SH-SY5Y (cell line): ENCODE measurements at regions not wholly inside any gene's neighbourhood (a gene's known extent, or its start where the extent isn't known, plus 50 kb on each side); places are given as distances from the start of the nearest gene placed in this dataset.

Experiments
- GATA2 ChIP-seq: IDR thresholded peaks from 2 replicates; pipeline ENCODE4 v1.6.1; 2011; ENCODE audit warnings: mild to moderate bottlenecking, low read depth, low read length
- GATA3 ChIP-seq: IDR thresholded peaks from 2 replicates; pipeline ENCODE4 v1.6.1; 2011; ENCODE audit warnings: low read depth, mild to moderate bottlenecking, low read length, moderate library complexity

- no peak for TF ChIP-seq GATA3
- TF ChIP-seq GATA2, result no peak
These were observed 209.2 kb upstream of the DAB1 start for GRCh38 chr1:57633056-57633455.
